NCI-H2081 (cell line): ENCODE measurements at regions not wholly inside any gene's neighbourhood (a gene's known extent, or its start where the extent isn't known, plus 50 kb on each side); places are given as distances from the start of the nearest gene placed in this dataset.
"Not testable (repeated sequence)": the region's sequence is repeated elsewhere in the genome, so short reads cannot be mapped to it uniquely, and the experiment has no call there.

Source experiments
- DNase-seq, 2 experiments: peaks; one replicate each; lab custom pipeline; 2025; lab: John Stamatoyannopoulos, UW

DNA sequence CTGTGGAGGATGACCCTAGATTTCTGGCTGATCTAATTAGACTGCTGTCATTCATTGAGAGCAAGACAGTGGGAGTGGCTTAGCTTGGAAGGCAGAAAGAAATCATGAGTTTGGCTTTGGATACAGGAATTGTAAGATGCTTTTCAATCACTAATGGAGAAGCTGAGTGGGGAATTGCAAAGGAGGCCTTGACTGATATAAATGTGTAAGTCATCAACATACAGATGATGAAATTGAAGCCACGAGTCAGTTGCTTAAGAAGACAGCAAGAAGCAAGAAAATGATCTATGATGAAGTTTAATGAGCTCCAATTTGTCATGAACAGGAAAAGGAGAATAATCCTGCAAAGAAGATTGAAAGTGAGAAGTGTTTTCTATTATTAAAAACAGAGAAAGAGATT is 136.7 kb upstream of the C1QTNF7 start:
- no peak for DNase-seq

DNA sequence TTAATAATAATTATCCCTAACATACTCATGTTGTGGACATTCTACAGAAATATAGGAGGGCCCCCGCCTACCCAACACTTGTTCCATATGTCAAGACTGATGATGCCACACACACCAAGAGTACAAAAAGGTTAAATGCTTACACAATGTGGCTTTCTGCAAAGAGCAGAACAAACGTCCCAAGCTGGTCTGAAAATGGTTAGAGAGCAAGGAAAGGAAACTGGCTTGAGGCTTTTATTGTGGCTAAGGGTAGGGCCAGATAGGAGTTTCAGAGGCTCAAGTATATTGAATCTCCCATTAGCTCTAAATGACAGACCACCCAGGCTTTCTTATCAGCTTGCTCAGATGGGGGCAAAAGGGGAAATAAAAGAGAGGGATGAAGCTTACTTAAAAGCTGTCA is 134.1 kb upstream of the C1QTNF7 start:
- no peak for DNase-seq

DNA sequence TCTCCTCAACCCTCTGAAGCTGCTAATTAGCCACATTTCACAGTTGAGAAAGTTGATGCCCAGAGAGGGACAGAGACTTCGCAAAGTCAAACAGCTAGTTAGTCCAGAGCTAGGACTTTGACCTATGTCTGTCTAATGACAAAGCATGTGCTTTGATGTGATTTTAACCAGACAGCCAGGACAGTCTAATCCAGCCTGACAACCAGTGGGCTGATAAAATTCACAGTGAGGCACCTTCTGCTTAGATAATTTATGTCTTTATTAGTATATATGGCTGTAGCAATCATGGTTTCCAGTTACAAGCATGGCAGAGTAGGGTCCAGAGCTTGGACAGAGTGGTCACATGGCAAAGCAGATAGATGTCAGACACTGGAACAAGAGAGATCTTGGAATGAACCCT is 133.6 kb upstream of the C1QTNF7 start:
- DNase-seq = no peak

DNA sequence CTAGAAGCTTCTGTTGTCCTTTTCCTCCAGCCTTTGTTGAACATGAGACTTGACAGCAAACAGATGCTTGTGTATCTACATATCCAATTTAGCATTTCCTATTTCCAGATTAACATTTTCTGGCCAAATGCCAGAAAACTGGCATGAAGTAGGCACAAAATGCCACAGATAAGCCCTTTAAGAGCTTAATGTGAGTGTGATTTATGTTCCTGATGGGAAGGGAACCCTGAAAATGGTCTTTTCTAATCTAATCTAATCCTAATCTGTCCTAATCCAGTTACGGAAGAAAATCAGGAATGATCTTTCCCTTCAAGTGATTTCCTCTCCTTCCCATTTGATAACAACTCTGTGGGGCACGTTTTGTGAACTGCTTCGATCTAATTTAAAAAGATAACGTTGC is 133.0 kb upstream of the C1QTNF7 start:
- DNase-seq = no peak

DNA sequence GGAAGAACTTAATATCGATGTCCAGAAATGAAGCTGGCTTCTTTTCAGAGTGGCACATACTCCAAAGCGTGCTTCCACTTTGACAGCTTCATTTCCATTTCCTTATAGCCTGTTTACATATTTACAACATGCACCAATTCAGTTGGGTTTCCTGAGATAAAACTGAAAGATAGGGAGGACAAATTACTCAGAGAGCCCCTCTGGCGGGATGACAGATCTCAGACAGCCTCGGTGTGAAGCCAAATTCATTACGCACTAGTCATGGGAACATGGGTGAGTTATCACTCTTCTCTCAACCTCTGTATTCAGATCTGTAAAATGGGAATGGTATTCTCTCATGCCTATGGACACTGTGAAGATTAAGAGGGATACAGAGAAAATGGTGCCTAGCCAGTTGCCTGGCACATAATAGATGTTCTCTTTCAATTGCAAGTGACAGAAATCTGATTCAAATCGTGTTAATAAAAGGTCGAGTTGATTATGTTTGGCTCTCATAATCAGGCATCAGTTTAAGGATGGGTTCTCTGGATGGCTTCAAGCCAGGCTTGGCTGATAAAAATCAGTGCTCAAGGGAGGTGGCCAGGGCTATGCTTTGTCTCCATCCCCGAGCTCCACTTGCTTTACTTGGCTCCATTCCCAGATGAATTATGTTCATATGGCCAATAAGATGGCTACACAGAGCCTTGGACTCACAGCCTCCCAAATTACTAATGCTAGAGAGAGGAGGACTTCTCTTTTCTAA is 132.2 kb upstream of the C1QTNF7 start:
- DNase-seq = peak; percentile 13 to 70

DNA sequence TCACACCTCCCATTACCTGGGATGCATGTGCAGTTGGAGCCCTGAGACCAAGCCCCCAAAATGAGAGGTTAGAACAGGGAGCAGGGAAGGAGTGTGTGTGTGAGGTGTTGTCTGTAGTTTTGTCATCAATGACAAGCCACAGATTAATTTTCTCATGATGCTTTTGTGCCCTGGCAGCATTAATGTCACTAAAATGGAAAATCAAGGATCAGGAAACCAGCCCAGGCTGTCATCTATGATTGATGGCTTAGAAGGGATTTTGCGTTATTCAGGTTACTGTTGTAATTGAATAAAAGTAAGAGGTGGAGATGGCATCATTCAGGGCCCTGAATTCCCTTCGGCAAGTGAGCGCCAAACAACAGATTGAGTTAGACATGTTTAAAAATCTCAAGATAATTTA is 130.5 kb upstream of the C1QTNF7 start:
- DNase-seq = no peak

DNA sequence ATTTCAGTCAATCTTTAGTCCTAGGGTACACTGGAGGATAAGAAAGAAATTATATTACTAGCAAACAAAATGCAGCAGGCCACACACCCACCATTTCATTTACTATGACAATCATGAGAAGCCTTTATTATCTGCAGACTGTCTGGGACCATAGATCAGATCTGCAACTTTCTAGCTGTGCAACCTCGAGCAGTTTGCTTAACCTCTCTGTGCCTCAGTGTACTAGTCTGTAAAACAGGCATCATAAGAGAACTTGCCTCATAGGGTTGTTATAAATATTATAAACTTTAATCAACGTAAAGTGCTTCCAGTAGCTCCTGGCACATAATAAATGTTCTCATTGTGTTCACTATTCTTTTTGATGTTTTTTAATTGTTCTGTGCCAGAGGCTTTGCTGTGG is 128.2 kb upstream of the C1QTNF7 start:
- no peak for DNase-seq

DNA sequence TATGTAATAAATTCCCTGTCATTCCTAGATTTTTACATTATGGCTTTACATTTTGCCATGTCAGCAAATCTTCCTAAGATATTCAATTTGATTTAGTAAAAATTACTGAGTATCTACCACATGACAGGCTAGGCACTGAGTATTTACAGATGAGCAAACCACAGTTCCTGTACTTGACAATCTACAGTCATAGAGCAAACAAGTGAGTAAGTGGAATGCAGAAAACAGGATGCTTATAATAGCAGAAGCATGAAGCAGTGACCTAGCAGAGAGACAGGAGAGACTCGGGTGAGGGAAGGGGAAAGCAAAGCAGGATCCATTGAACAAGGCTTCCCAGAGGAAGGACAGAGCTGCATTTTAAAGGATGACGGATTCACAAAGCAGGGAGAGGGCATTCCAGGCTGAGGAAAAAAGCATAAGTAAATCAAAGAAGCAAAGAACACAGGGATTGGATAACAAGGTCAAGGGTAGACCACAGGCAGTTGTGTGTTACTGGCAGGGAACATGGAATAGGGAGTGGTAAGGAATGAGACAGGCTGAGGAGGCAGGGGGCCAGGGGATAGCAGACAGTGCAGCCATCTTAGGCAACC is 124.7 kb upstream of the C1QTNF7 start:
- no peak for DNase-seq

DNA sequence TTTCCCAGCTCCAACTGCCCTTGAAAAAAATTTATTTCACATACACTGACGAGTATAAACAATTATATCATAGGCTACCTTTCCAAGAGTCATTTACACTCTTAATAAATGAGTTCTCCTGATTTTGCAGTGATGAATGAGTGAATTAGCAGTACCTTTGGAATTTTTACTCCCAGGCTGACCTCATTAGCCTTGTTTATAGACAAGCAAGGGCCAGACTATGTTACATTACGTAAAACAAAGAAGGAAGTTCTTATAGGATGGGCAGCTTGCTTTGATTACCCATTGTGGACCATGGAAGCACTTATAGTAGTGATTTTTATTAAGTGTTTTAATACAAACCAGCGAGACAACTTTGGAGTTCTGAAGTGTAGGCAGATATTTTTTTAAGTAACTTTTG is 112.9 kb upstream of the C1QTNF7 start:
- DNase-seq = no peak

DNA sequence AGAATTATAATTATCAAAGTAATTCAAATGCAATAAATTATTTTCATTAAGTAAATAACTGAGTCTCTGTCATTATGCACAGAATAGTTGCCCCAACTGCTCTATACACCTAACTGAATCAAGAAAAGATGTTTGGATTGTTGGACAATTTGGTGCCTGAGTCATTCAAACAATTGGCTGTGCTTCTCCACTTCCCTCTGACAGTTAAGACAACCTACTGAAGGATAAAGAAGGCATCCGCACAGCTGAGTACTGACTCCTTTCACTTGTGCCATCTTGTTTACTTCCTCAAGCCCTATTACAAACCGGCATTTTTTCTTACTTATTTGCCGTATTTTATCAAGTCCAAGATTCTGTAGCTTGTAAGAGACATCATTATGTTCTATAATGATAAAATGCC is 110.6 kb upstream of the C1QTNF7 start:
- no peak for DNase-seq

DNA sequence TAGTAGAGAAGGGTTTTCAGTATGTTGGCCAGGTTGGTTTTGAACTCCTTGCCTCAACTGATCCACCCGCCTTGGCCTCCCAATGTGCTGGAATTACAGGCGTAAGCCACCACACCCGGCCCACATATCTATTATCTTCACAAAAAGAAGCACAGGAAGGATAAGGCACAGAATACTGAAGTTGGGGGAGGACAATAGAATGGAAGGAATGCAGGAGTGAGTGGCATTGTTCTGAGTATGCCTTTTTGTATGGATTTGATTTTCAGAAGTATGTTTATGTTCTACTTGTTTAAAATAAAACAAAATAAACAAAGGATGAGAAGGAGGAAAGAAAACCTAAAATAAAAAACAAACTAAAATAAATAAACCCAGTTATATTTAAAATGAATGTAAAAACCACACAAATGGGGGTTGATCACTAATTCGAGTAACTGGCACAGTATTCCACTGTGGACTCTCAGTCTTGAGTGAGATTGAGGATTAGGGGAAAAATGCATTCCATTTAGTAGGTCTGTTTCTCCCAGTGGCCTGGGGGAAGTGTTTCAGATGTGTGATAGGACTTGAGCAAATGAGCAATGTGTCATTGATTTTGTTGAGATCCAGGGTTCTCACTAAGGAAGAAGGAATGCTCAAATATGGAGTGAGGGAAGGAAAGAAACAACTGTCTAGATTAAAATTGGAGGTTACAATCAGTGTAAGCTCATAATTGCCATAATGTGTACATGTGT is 109.0 kb upstream of the C1QTNF7 start:
- no peak for DNase-seq

DNA sequence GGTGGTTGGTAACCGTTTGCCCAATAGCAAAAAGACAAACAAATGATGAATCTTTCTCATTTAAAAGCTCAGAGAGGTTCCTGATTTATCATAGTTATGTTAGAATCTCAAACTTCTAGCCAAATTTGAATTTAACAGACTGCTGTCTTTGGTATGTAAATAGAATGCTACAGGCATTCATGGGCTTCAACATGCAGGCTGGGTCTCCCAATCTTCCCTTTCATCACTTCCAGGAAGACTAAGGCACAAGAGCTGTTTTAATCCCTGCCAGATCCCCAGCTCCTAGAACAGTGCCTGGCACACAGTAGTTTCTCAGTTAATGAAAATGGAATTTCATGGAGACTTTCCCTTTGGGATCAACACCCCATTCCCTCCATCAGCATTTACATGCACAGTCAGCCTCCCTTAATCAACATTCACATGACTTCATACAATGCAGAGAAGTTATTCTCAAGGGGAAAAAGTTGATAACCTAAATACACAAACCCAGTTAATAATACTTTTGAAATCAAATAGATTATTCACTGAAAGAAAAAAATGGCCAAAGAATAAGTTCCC is 107.6 kb upstream of the C1QTNF7 start:
- DNase-seq = no peak

DNA sequence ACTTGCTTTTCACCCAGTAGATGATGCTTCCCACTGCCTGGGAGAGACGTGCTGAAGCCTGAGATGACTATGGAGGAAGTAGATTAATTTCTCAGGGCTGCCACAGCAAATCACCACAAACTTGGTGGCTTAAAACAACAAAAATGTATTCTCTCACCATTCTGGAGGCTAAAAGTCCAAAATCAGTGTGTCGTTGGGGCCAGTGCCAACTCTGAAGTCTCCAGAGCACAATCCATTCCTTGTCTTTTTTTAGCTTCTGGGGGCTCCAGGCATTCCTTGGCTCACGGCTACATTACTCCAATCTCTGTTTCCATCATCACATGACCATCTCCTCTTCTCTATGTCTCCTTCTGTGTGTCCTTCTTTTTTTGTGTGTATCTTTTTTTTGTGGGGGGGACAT is 105.8 kb upstream of the C1QTNF7 start:
- DNase-seq = no peak

DNA sequence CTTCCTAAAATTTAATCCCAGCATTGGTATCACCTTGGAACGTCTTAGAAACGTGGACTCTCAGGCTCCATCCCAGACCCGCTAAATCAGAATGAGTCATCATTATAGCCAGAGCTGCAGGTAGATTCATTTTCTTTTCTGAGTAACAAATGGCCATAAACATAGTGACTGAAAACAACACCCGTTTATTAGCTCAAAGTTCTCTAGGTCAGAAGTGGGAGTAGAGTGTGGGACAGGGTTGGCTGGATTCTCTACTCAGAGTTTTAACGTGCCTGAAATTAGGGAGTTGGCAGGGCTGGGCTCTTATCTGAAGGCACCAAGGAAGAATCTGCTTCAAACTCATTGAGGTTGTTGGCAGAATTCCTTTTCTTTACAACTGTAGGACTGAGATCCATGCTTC is 101.8 kb upstream of the C1QTNF7 start:
- no peak for DNase-seq

DNA sequence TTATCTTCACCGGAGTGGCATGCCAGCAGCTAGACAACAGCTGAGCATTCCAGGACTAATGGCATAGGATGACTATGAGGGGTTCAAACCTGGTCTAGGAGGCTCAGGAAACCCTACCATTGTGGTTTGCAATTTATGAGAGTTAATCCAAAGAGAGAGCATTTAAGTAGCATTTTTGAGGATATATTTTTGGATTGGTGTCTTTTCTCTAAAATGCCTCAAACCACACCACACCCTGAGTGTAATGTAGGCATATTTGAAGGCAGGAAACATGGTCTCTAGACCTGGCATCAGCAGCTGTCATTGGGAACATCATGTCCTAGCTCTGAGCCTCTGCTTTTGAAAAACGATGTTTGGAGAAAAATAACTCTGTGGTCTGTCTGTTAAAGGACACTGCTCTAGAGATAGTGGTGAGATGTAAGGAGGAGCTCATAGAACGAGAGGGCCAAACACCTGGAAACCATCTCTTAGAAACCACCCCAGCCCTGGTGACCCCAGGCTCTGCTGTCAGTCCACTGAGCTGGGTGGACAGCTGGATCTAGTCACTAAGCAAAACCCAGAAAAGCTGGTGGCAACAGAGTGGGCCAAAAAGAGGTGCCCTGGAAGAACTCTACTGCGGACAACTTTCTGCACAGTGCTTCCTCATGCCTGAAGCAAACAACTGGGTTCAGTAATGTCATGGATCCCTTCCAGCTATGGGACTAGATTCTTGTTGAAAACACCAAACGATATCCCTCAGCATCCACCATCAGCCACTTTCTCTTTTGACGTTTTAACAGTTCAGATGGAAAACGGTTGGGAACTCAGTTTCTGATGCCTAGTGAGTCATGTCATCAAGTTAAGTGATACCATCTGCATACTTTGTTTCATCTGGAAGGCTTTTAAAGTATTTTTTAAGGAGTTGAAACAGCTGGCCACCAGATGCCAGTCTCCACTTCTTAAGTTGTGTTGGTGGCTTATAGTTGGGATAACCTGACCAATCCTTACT is 100.2 kb upstream of the C1QTNF7 start:
- no peak for DNase-seq

DNA sequence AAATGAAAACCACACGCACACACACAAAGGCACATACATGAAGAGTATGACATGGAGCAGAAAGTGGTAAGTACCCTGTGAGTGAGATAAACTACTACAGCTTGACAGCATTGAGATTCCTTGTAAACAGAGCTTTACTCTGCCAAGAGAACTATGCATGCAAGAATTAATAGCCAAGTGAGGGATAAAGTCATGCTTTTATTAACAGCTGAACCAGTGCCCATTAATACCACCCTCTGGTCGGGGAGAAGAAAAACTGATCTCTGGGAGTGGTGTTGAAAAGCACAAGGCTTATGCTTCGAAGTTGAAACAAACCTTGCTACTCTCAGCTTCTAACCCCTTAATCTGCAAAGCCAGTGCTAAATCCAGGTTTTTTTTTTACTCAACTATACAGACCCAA is 95.9 kb upstream of the C1QTNF7 start:
- no peak for DNase-seq

DNA sequence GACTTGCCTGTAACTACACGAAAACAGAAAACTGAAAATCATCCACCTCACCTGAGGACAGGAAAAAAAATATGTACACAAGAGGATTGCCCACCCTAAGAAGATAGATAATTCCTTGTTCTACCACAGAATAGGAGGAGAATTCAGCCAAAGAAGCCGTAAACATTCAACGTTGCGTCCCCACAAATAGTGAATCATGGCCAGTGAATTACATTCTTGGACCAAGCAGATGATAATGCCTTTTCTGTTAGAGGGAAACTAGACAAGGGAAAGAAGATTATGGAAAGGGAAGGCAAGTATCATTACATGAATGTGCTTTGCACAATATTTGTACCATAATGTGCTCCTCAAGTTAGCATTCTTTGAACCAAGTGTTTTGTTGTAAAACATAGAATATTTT is 95.5 kb upstream of the C1QTNF7 start:
- DNase-seq = no peak

DNA sequence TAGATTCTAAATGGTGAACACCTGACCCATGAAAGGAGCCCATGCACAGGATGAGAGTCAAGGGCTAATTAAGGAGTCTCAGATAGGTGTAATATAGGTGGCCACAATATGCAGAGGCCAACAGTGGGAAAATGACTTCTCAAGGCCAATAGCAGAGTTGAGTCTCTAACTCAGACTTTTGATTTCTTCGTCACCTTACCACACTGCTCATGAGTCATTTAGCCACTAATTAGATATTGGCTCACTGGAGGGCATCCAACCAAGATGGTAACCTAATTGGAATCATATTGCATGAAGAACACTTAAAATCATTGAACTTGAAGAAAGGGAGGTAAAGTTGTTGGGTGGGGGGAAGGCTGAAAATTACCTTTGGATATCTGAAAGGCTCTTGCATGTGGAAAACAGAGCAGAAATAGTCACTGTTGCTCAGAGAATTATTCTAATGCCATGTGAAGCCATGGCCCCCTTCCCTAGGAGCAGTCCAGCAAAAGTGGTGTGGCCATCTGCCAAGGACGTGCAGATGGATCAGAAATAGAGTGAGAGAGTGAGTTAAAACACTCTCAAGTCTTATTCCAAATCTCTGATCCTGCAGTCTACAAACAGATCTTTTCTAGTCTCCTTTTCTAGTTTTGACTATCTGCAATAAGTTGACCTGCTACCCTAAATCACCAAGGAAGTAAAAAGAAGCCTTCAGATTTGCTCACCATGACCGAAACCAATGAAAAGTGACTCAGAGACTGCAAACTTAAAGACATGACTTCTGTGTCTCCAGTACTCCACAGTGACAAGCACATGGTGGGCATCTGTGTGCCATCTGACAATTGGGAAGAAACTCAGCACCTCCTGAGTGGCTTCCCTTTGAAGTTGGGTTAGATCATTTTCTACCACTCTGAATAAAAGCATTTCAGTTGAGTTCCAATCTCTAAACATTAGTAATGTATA is 93.9 kb upstream of the C1QTNF7 start:
- no peak for DNase-seq

DNA sequence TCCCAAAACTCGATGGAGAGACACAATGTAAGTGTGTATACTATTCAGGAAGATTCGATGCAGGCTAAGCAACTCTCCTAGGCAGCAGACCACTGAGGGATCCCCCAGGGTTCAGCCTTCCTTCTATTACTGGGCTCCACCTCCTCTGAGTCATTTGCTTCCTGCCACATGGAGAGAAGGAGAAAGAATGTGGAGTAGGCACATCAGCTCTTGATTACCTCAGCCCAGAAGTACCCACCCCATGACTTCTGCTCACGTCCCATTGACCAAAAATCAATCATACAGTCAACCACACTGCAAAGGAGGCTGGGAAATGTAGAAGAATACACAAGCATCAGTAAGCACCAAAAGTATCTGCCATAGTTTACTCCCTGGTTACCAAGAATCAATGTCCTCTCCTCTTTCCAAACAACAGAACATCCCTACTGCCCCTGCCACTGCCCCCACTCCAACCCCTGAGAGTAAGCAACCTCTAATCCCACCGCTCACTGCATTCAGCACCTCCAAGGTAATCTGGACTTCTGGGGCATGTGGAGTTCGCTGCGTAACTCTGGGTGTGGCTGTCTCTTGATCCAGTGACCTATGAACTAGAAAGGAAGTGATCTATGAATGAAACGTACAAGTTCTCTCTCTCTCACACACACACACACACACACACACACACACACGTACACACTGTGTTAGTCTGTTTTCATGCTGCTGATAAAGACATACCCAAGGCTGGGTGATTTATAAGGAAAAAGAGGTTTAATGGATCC is 91.2 kb upstream of the C1QTNF7 start:
- no peak for DNase-seq

DNA sequence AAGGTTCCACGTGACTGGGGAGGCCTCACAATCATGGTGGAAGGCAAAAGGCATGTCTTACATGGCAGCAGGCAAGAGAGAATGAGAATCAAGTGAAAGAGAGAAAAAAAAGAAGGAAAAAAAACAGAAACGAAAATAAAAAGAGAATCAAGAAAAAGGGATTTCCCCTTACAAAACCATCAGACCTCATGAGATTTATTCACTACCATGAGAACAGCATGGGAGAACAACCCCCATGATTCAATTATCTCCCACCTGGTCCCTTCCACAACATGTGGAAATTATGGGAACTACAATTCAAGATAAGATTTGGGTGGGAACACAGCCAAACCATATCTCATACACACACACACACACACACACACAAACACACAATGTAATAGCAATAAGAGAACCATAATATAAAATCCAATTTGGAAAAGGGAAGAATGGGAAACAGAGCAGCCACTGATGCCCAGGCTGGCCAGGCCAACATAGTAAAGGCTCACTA is 90.6 kb upstream of the C1QTNF7 start:
- DNase-seq = not testable (repeated sequence)
